NCI-H1092 (cell line): ENCODE measurements at regions not wholly inside any gene's neighbourhood (a gene's known extent, or its start where the extent isn't known, plus 50 kb on each side); places are given as distances from the start of the nearest gene placed in this dataset.

Experiments used
- DNase-seq: peaks from one replicate; lab custom pipeline; 2025; lab: John Stamatoyannopoulos, UW

DNA sequence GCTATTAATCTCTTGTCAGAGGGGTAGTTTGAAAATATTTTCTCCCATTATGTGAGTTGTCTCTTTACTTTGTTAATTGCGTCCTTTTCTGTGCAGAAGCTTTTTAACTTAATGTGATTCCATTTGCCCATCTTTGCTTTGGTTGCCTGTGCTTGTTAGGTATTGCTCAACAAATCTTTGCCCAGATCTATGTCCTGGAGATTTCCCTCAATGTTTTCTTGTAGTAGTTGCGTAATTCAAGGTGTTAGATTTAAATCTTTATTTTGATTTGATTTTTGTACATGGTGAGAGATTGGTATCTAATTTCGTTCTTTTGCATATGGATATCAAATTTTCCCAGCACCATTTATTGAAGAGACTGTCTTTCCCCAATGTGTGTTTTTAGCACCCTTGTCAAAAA, 567.2 kb downstream of the DNAJB9 start:
- DNase-seq, result no peak

- DNase-seq, result no peak
These were observed 585.1 kb downstream of the DNAJB9 start for GRCh38 chr7:109154748-109155147.

- no peak for DNase-seq
These were observed 588.6 kb downstream of the DNAJB9 start for GRCh38 chr7:109158246-109158645.

GRCh38 chr7:109176661-109177060, 607.0 kb downstream of the DNAJB9 start:
- no peak for DNase-seq

GRCh38 chr7:109178342-109178741, 608.7 kb downstream of the DNAJB9 start:
- DNase-seq, result no peak

GRCh38 chr7:109179601-109180000, 609.9 kb downstream of the DNAJB9 start:
- no peak for DNase-seq

DNA sequence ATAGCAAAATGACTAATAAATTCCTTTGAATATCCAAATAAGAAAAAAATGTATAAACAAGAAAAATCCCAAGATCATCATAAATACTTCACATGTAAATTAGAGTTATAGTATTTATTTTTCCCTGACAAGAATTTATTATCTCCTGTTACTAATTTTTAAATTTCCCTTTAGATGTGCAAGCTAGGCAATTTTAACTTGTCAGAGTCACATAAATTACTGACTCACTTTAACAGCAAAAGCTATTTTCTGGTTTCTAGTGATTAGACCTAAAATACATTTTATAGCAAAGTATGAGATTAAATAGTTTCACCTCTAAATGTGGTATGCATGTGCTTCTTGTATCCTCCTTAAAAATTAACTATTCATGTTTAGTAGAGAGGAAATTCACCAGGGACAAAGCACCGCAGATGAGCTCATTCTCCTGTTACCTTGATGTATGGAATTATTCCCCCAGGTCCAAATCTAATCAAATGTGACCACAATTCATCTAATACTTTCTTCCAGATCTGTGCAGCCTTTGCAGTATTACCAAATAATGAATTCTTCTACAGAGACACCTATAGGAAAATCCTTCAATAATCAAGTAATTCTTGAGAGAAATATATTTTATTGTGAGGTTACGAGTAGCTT, 621.2 kb downstream of the DNAJB9 start:
- DNase-seq, result no peak

- no peak for DNase-seq
These were observed 636.5 kb downstream of the DNAJB9 start for GRCh38 chr7:109206196-109206595.

DNA sequence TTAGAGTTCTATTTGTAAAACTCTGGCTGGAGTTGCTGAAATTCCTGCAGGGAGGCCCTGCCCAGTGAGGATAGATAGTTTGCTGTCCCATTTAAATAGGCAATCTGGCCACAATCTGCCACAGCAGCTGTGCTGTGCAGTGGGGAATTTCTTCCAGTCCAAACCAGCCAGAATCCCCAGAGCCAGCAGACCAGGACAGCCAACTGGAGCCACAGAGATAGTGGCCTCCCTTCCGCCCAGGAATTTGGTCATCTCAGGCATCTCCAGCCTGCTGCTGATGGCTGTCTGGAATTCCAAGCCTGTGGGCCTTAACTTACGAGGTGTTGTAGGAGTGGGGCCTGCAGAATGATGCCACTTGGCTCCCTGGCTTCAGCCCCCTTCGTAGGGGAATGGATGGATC, 643.4 kb downstream of the DNAJB9 start:
- DNase-seq, result no peak

DNA sequence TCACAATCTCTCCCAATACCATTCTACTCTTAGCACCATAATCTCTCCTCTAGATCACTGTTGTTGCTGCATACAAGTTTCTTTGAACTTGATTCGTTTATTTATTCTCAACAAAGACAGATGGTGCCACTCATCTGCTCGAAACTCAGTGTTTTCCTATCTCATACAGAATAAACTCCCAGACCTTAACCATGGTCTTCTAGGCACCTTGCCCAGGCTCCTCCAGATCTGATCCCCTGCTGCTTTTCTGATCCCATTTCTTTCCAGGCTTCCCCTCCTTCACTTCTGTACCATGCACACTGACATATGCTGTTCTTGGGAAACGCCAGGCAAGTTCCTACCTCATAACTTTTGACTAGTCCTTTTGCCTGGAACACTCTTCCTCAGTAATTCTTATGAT, 645.7 kb downstream of the DNAJB9 start:
- DNase-seq, result peak; percentile 2

DNA sequence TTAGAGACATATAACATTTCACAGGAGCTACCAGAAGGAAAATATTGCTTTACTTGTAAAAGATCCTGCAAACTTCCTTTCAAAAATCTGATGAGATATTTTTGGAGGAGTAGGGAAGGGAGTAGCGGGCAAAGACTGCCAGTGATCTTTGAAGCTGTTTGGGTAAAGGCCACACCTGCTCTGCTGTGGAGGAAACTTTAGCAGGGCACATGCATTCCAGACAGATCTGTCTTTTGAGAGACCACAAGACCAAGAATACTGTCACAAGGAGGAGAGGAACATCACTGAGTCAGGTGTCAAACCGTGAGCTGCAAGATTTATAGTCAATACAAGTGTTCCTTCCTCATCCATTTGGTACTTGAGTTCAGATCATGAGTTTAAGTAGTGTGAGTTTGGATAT, 654.4 kb downstream of the DNAJB9 start:
- no peak for DNase-seq

- no peak for DNase-seq
These were observed 657.0 kb downstream of the DNAJB9 start for GRCh38 chr7:109226699-109227098.

DNA sequence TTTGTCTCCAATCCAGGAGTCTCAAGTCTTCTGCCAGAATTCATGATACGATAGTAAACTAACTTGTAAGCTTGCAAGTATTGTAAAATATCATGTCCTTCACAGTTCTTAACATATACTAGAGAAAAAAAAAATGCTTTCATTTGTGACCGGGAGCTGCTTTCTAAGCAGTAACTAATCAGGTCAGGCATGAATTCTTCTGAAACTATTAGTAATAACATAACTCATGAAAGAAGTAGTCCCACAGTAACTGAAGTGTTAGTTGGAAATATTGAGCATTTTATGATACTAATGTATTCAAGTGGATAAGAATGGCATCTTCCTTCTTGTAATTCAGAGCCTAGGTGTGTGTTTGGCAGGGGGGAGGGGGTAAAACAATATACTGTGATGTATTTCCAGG, 665.6 kb downstream of the DNAJB9 start:
- DNase-seq, result no peak

DNA sequence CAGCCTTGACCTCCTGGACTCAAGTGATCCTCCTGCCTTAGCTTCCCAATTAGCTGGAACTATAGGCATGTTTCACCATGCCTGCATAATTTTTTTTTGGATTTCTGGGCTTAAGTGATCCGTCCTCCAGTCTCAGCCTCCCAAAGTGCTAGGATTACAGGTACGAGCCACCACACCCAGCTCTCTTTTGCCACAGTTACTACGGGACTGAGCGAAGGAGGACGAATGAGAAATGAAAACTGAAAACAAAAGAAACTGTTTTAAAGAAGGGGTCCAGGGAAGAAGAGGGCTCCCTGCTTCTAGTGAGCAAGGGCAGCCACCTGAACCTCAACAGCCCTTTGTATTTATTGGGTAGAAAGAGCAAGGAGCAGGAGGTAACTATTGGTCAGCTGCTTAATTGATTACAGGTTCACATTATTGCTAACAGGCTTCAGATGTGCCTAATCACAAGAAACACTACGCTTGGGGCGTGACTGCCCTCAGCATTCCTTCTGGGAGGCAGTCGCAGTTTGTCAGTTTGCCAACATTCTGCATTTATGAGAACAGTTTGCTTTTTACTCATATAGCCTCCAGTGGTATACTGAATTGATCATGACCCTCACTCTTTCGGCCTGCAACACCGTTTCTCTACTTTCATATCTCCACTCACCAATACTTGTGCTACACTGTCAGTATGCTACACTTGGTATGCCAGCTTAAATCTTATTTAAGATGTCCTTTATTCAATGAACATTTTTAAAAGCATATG, 676.8 kb downstream of the DNAJB9 start:
- DNase-seq, result no peak

- DNase-seq, result no peak
These were observed 687.3 kb downstream of the DNAJB9 start for GRCh38 chr7:109256762-109257560.

DNA sequence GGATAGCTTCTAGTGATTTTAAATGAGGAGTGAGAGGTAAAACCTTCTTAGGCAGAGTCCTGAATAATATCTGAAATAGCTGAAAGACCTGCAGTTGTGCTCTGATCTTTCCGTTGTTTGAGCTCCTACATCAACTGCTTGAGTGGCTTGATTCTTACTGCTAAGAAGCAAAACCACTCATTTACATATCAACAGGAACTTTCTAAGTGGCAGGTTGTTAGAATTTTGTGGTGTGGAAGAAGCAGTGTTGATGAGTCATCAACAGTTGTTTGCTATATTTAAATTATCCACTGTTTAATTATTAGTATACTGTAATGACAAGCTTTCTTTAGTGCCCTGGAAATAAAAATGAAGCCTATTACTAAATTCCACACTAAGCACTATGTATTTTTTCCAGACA, 689.5 kb downstream of the DNAJB9 start:
- DNase-seq, result no peak

GRCh38 chr7:109261781-109262180, 692.1 kb downstream of the DNAJB9 start:
- no peak for DNase-seq

DNA sequence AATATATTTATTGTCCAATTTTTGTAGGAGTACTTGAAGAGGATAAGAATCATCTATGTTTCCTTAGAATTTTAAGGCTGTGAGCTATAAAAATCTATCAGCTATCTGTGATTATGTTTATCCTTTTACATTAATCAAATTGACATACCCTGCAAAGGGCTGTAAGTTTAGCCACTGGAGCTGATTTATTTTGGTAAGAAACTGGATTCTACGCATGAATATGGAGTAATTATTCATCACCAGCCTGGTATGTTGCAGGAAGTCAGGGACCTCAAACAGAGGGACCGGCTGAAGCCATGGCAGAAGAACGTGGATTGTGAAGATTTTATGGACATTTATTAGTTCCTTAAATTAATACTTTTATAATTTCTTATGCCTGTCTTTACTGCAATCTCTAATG, 696.9 kb downstream of the DNAJB9 start:
- no peak for DNase-seq

DNA sequence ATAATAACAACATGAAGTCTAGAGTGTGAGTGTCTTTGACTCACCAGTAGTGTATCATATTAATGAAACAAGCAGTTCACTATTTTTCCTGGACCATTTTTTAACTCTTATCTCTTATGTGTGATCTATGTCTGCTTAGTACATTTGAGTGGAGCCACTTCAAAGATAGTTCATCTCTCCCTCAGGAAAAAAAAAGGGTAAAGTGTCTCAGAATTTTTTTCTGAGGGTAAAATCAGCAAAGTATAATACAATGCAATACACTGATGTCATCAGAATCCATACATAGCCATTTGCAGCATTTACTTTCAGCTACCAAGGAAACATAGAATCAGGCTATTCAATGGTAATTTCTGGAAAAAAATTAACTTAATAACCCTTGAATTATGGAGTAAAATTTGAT, 706.7 kb downstream of the DNAJB9 start:
- DNase-seq, result no peak

DNA sequence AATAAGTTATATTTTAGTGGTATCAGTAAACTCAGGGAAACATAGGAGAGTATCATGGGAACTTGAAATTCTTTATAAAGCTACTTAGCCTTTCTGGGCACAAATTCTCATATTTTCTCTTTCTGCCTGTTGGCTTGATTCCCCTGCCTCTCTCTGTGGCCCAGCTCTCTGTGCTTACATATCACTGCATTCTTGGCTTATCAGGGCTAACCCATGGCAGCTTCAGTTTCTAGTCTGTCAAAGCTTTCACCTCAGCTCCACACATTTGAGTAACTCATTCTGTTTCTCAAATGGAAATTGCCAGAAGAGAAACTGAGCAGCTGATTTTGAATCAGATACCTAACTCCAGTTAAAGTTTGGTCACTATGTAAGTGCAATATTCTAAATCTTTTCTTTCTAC, 713.1 kb downstream of the DNAJB9 start:
- DNase-seq, result no peak

DNA sequence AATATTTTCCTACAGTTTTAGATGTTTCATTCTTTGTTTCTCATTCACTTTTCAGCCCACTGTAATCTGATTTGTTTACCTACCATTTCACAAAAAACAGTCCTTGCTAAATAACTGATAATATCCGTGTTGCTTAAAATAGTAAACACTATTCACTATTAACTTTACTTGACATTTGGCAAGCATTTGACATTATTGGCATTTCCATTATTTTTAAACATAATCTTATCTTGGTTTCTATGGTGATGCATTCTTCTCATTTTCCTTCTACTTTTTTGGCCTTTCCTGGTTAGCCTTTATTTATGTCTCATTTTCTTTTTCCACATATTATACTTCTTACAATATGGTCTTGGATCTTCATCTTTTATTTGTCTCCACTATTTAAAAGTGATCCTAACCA, 715.3 kb downstream of the DNAJB9 start:
- no peak for DNase-seq

- no peak for DNase-seq
These were observed 725.5 kb downstream of the DNAJB9 start for GRCh38 chr7:109295158-109295557.

- DNase-seq, result no peak
These were observed 739.1 kb downstream of the DNAJB9 start for GRCh38 chr7:109308816-109309215.
